IMR-90 (cell line): ENCODE measurements at regions not wholly inside any gene's neighbourhood (a gene's known extent, or its start where the extent isn't known, plus 50 kb on each side); places are given as distances from the start of the nearest gene placed in this dataset.

Source experiments
- ATAC-seq: fragments of 200-7000 bp; cut with Tn5 transposase; 2 replicates; pipeline ENCODE4 v1.9.1; 2020; ENCODE audit warnings: low read depth, mild to moderate bottlenecking, moderate library complexity
- BruUV-seq: library from RNA; stranded (reverse); fragments of 400-500 nt; replicated peaks from 2 replicates; lab custom pipeline; 2021; lab: Mats Ljungman, UMichigan
- CTCF ChIA-PET: fragments of 300-600 bp; formaldehyde crosslinking; extraction: SDS; loops from one replicate; lab custom pipeline; 2021; ENCODE audit warnings: antibody characterized with exemption; lab: Yijun Ruan, JAX
- POLR2A ChIA-PET: fragments of 300-600 bp; sonication (Branson Sonifier 250); formaldehyde crosslinking; loops from one replicate; lab custom pipeline; 2022; ENCODE audit warnings: antibody characterized with exemption; ENCODE audit not compliant: unreplicated experiment; lab: Charles Lee
- DNase-seq: peaks from one replicate; pipeline ENCODE4 v3.0.0; 2013
- H2AFZ ChIP-seq: replicated peaks from 2 replicates; pipeline ENCODE3; 2013; ENCODE audit warnings: low read length, mild to moderate bottlenecking; ENCODE audit not compliant: poor library complexity
- H2AK5ac ChIP-seq: 2 replicates; pipeline ENCODE4 v1.6.1; 2013; ENCODE audit warnings: low read depth, low read length, inconsistent platforms
- H2AK9ac ChIP-seq: replicated peaks from 2 replicates; pipeline ENCODE3; 2013; ENCODE audit warnings: mild to moderate bottlenecking, low read depth, low read length, moderate library complexity; ENCODE audit not compliant: poor library complexity
- H2BK120ac ChIP-seq: 2 replicates; pipeline ENCODE4 v1.6.1; 2013; ENCODE audit warnings: low read depth, low read length, inconsistent platforms
- H2BK15ac ChIP-seq: 3 replicates; pipeline ENCODE4 v1.6.1; 2013; ENCODE audit warnings: low read depth, low read length, inconsistent platforms
- H2BK20ac ChIP-seq: 2 replicates; pipeline ENCODE4 v1.6.1; 2013; ENCODE audit warnings: low read depth, mild to moderate bottlenecking, inconsistent platforms, low read length, moderate library complexity
- H2BK5ac ChIP-seq: 2 replicates; pipeline ENCODE4 v1.6.1; 2013; ENCODE audit warnings: mild to moderate bottlenecking, low read depth, low read length, inconsistent platforms; ENCODE audit not compliant: poor library complexity, severe bottlenecking
- H3K14ac ChIP-seq: replicated peaks from 2 replicates; pipeline ENCODE4 v1.6.1; 2013; ENCODE audit warnings: low read depth, low read length, inconsistent platforms
- H3K18ac ChIP-seq: 2 replicates; pipeline ENCODE4 v1.6.1; 2013; ENCODE audit warnings: low read depth, low read length, control low read depth
- H3K23ac ChIP-seq: 2 replicates; pipeline ENCODE4 v1.6.1; 2013; ENCODE audit warnings: low read depth, low read length, inconsistent platforms
- H3K27ac ChIP-seq: 2 replicates; pipeline ENCODE4 v1.5.1; 2013; ENCODE audit warnings: mild to moderate bottlenecking, control low read depth, low read length; ENCODE audit not compliant: insufficient read depth
- H3K27me3 ChIP-seq: 2 replicates; pipeline ENCODE4 v1.6.1; 2013; ENCODE audit warnings: low read length; ENCODE audit not compliant: control insufficient read depth, insufficient read depth
- H3K36me3 ChIP-seq: 2 replicates; pipeline ENCODE4 v1.6.1; 2013; ENCODE audit warnings: low read length, mixed read lengths; ENCODE audit not compliant: control insufficient read depth, insufficient read depth
- H3K4ac ChIP-seq: 2 replicates; pipeline ENCODE4 v1.6.1; 2013; ENCODE audit warnings: low read depth, low read length, inconsistent platforms
- H3K4me1 ChIP-seq: 2 replicates; pipeline ENCODE4 v1.6.1; 2013; ENCODE audit warnings: low read length, mixed read lengths; ENCODE audit not compliant: control insufficient read depth, insufficient read depth
- H3K4me2 ChIP-seq: 2 replicates; pipeline ENCODE4 v1.6.1; 2013; ENCODE audit warnings: low read depth, mild to moderate bottlenecking, control low read depth, low read length, moderate library complexity
- H3K4me3 ChIP-seq: 2 replicates; pipeline ENCODE4 v1.5.1; 2013; ENCODE audit warnings: low read depth, mild to moderate bottlenecking, control low read depth, low read length, moderate library complexity; ENCODE audit not compliant: insufficient read depth
- H3K56ac ChIP-seq: 2 replicates; pipeline ENCODE4 v1.6.1; 2013; ENCODE audit warnings: low read length, inconsistent platforms; ENCODE audit not compliant: insufficient read depth; ENCODE audit errors: extremely low read depth
- H3K79me1 ChIP-seq, 2 experiments: 2 replicates each; pipeline ENCODE4 v1.6.1; 2013; ENCODE audit warnings: low read length in 2 of 2, inconsistent platforms in 1 of 2, low read depth in 1 of 2
- H3K9ac ChIP-seq: 2 replicates; pipeline ENCODE4 v1.6.1; 2013; ENCODE audit warnings: low read depth, low read length, control low read depth
- H3K9me1 ChIP-seq: 2 replicates; pipeline ENCODE4 v1.6.1; 2013; ENCODE audit warnings: low read length, inconsistent platforms; ENCODE audit not compliant: insufficient read depth
- H3K9me3 ChIP-seq: 2 replicates; pipeline ENCODE4 v1.6.1; 2013; ENCODE audit warnings: low read length; ENCODE audit not compliant: control insufficient read depth, insufficient read depth
- H4K20me1 ChIP-seq: 2 replicates; pipeline ENCODE4 v1.6.1; 2013; ENCODE audit warnings: low read length, inconsistent platforms; ENCODE audit not compliant: insufficient read depth
- H4K5ac ChIP-seq: 2 replicates; pipeline ENCODE4 v1.6.1; 2013; ENCODE audit warnings: mild to moderate bottlenecking, low read depth, low read length, control low read depth
- H4K8ac ChIP-seq, 2 experiments: 2 replicates each; pipeline ENCODE4 v1.6.1; 2013; ENCODE audit warnings: low read depth in 2 of 2, low read length in 2 of 2, control low read depth in 1 of 2, inconsistent platforms in 1 of 2
- H4K91ac ChIP-seq: 2 replicates; pipeline ENCODE4 v1.6.1; 2013; ENCODE audit warnings: low read depth, low read length, inconsistent platforms; ENCODE audit not compliant: insufficient read depth
- BHLHE40 ChIP-seq: fragments of 150-350 bp; IDR thresholded peaks from 2 replicates; pipeline ENCODE4 v1.6.1; 2016; ENCODE audit warnings: mild to moderate bottlenecking, low read depth, low read length
- CEBPB ChIP-seq: IDR thresholded peaks from 2 replicates; pipeline ENCODE4 v1.6.1; 2012; ENCODE audit warnings: low read depth, low read length, improper control_type of control experiment
- CHD1 ChIP-seq: IDR thresholded peaks from 2 replicates; pipeline ENCODE4 v1.6.1; 2012; ENCODE audit warnings: low read depth, low read length, improper control_type of control experiment
- FOS ChIP-seq: fragments of 150-350 bp; IDR thresholded peaks from 2 replicates; pipeline ENCODE4 v1.6.1; 2016; ENCODE audit warnings: low read depth, low read length
- MXI1 ChIP-seq: IDR thresholded peaks from 2 replicates; pipeline ENCODE4 v1.6.1; 2012; ENCODE audit warnings: low read depth, mild to moderate bottlenecking, low read length, moderate library complexity, borderline replicate concordance
- NFE2L2 ChIP-seq: fragments of 150-350 bp; IDR thresholded peaks from 2 replicates; pipeline ENCODE4 v1.6.1; 2016; ENCODE audit warnings: low read depth, mild to moderate bottlenecking, low read length
- RAD21 ChIP-seq: IDR thresholded peaks from 2 replicates; pipeline ENCODE4 v1.6.1; 2012; ENCODE audit warnings: low read length, improper control_type of control experiment
- RFX5 ChIP-seq: IDR thresholded peaks from 2 replicates; pipeline ENCODE4 v1.8.0; 2012; ENCODE audit warnings: low read depth, mild to moderate bottlenecking, low read length, moderate library complexity
- SMC3 ChIP-seq: fragments of 150-350 bp; IDR thresholded peaks from 2 replicates; pipeline ENCODE4 v1.6.1; 2016; ENCODE audit warnings: low read depth, mild to moderate bottlenecking, antibody characterized with exemption, low read length, moderate library complexity
- USF2 ChIP-seq: fragments of 150-350 bp; IDR thresholded peaks from 2 replicates; pipeline ENCODE4 v1.6.1; 2017; ENCODE audit warnings: mild to moderate bottlenecking, antibody characterized with exemption, low read length, low read depth
- dilution Hi-C: fragments of 300-500 bp; cut with HindIII; formaldehyde crosslinking; loops from one replicate; pipeline ENCODE4 v1.14.3; 2018; ENCODE audit warnings: low sequenced_read_pairs; ENCODE audit not compliant: unreplicated experiment
- in situ Hi-C: fragments of 300-500 bp; cut with MboI; formaldehyde crosslinking; loops from 3 replicates; pipeline ENCODE4 v1.14.3; 2019; ENCODE audit warnings: low sequenced_read_pairs, inconsistent platforms, mixed read lengths
- intact Hi-C: fragments of 100-400 bp; cut with micrococcal nuclease; formaldehyde crosslinking; loops from 2 replicates; pipeline ENCODE4 v1.10.0; 2022
- TF ChIP-seq, protein P1 (sequence below): conservative IDR thresholded peaks from 2 replicates; pipeline ENCODE4 v1.5.1; 2012; ENCODE audit warnings: mild to moderate bottlenecking, low read depth, low read length, improper control_type of control experiment

DNA sequence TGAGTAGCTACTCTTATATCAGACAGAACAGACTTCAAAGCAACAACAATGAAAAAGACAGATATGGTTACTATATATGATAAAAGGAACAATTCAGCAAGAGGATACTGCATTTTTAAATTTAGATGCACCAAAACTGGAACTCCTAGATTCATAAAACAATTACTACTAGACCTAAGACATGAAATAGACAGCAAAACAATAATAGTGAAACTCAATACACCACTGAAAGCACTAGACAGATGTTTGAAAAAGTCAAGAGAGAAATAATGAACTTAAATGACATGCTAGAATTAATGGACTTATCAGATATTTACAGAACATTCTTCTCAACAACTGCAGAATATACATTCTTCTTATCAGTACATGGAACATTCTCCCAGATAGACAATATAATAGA lies 99.5 kb upstream of the ITM2A start:
- no peak overlapping the region for H2BK15ac ChIP-seq
- H3K9me3 ChIP-seq = peaks cover 6% of the 10 kb centered on the region; the same call in 1 of the 2 replicates
- H3K36me3 ChIP-seq = no peaks in the 10 kb centered on the region
- TF ChIP-seq NFE2L2 (no peak), FOS (no peak), USF2 (no peak), MXI1 (no peak), BHLHE40 (no peak), SMC3 (no peak), RAD21 (no peak), RFX5 (no peak), CHD1 (no peak), CEBPB (no peak)
- TF ChIP-seq, protein P1, sequence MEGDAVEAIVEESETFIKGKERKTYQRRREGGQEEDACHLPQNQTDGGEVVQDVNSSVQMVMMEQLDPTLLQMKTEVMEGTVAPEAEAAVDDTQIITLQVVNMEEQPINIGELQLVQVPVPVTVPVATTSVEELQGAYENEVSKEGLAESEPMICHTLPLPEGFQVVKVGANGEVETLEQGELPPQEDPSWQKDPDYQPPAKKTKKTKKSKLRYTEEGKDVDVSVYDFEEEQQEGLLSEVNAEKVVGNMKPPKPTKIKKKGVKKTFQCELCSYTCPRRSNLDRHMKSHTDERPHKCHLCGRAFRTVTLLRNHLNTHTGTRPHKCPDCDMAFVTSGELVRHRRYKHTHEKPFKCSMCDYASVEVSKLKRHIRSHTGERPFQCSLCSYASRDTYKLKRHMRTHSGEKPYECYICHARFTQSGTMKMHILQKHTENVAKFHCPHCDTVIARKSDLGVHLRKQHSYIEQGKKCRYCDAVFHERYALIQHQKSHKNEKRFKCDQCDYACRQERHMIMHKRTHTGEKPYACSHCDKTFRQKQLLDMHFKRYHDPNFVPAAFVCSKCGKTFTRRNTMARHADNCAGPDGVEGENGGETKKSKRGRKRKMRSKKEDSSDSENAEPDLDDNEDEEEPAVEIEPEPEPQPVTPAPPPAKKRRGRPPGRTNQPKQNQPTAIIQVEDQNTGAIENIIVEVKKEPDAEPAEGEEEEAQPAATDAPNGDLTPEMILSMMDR = no peak
- H2AFZ ChIP-seq = no peak overlapping the region
- H4K8ac ChIP-seq = no peak overlapping the region
- no peak overlapping the region for H3K4me3 ChIP-seq
- BruUV-seq = no TSS peak
- ChIA-PET POLR2A (no interaction called here), CTCF (no interaction called here)
- no peaks in the 10 kb centered on the region for H3K79me1 ChIP-seq
- H3K56ac ChIP-seq = no peak overlapping the region
- H3K18ac ChIP-seq = no peak overlapping the region
- H3K4me2 ChIP-seq = no peak overlapping the region
- no peak overlapping the region for H3K4ac ChIP-seq
- no peaks in the 10 kb centered on the region for H3K4me1 ChIP-seq
- no peak overlapping the region for H2BK20ac ChIP-seq
- H4K91ac ChIP-seq = no peak overlapping the region
- no peak overlapping the region for H4K5ac ChIP-seq
- no peak overlapping the region for H2BK5ac ChIP-seq
- no peaks in the 10 kb centered on the region for H4K20me1 ChIP-seq
- no peak overlapping the region for H3K27ac ChIP-seq
- H2BK120ac ChIP-seq = no peak overlapping the region
- intact Hi-C loops = no loop called here
- dilution Hi-C loops = no loop called here
- H3K27me3 ChIP-seq = no peaks in the 10 kb centered on the region
- no peak overlapping the region for H3K14ac ChIP-seq
- no peak overlapping the region for H2AK5ac ChIP-seq
- no peak overlapping the region for H2AK9ac ChIP-seq
- H3K9me1 ChIP-seq = no peaks in the 10 kb centered on the region
- no peak for DNase-seq
- no peak overlapping the region for H3K9ac ChIP-seq
- ATAC-seq = no peak
- in situ Hi-C loops = no loop called here
- no peak overlapping the region for H3K23ac ChIP-seq
